CD4-positive, alpha-beta T cell (primary cell): ENCODE measurements at regions not wholly inside any gene's neighbourhood (a gene's known extent, or its start where the extent isn't known, plus 50 kb on each side); places are given as distances from the start of the nearest gene placed in this dataset.

Experiments used
- ATAC-seq: fragments of 200-7000 bp; cut with Tn5 transposase; one replicate; pipeline ENCODE4 v1.10.0; 2022; ENCODE audit warnings: mild to moderate bottlenecking; ENCODE audit not compliant: poor library complexity
- CTCF ChIA-PET: fragments of 350-600 bp; sonication (Branson Sonifier 250); formaldehyde crosslinking; loops from one replicate; lab custom pipeline; 2021; ENCODE audit warnings: antibody characterized with exemption, inconsistent platforms; lab: Charles Lee
- POLR2A ChIA-PET: fragments of 350-600 bp; sonication (Branson Sonifier 250); formaldehyde crosslinking; loops from one replicate; lab custom pipeline; 2021; ENCODE audit warnings: antibody characterized with exemption, inconsistent platforms; lab: Charles Lee
- DNase-seq, 14 experiments: peaks; one replicate each; pipeline ENCODE4 v3.0.0-alpha.2; 2013 to 2020; ENCODE audit warnings: mixed read lengths in 2 of 14
- H3K27ac ChIP-seq, 2 donors: one replicate each; pipeline versions ENCODE4 v1.5.1 to v1.7.0; 2013; ENCODE audit warnings: low read length in 2 of 2, low read depth in 1 of 2, mild to moderate bottlenecking in 1 of 2
- H3K27me3 ChIP-seq, 2 experiments: 1 replicate in 1 of 2; 2 replicates in 1 of 2; pipeline versions ENCODE4 v1.6.1 to v1.7.0; 2013; ENCODE audit warnings: low read length in 2 of 2, control low read depth in 1 of 2, mild to moderate bottlenecking in 1 of 2, moderate library complexity in 1 of 2; ENCODE audit not compliant: insufficient read depth in 2 of 2, control insufficient read depth in 1 of 2
- H3K36me3 ChIP-seq: one replicate; pipeline ENCODE4 v1.6.1; 2013; ENCODE audit warnings: low read length, control low read depth; ENCODE audit not compliant: insufficient read depth
- H3K4me1 ChIP-seq: one replicate; pipeline ENCODE4 v1.6.1; 2013; ENCODE audit warnings: low read length, control low read depth; ENCODE audit not compliant: insufficient read depth
- H3K4me3 ChIP-seq: one replicate; pipeline ENCODE4 v1.5.1; 2013; ENCODE audit warnings: mild to moderate bottlenecking, low read length, moderate library complexity
- H3K9me3 ChIP-seq, 2 experiments: 1 replicate in 1 of 2; 2 replicates in 1 of 2; pipeline versions ENCODE4 v1.6.1 to v1.7.0; 2013; ENCODE audit warnings: low read length in 2 of 2, mild to moderate bottlenecking in 2 of 2, control low read depth in 1 of 2, moderate library complexity in 1 of 2; ENCODE audit not compliant: control insufficient read depth in 1 of 2, insufficient read depth in 1 of 2
- H3K27ac Mint-ChIP-seq: one replicate; pipeline ENCODE4 v1.8.0; 2020; ENCODE audit warnings: mixed read lengths
- H3K27me3 Mint-ChIP-seq: one replicate; pipeline ENCODE4 v1.8.0; 2021; ENCODE audit warnings: mixed read lengths
- H3K36me3 Mint-ChIP-seq: one replicate; pipeline ENCODE4 v1.8.0; 2021; ENCODE audit warnings: low read depth, mixed read lengths
- H3K4me1 Mint-ChIP-seq: one replicate; pipeline ENCODE4 v1.8.0; 2021; ENCODE audit warnings: low read depth, mixed read lengths
- H3K4me3 Mint-ChIP-seq: one replicate; pipeline ENCODE4 v1.8.0; 2020; ENCODE audit warnings: mild to moderate bottlenecking, mixed read lengths
- H3K9me3 Mint-ChIP-seq: one replicate; pipeline ENCODE4 v1.8.0; 2020; ENCODE audit warnings: mixed read lengths
- CTCF ChIP-seq: fragments of 200-600 bp; IDR thresholded peaks from one replicate; pipeline ENCODE4 v1.8.0; 2022; ENCODE audit warnings: antibody characterized with exemption, mild to moderate bottlenecking
- intact Hi-C, 2 experiments: fragments of 100-400 bp; cut with DNase I in 1 of 2; cut with micrococcal nuclease in 1 of 2; formaldehyde crosslinking; loops; one replicate each; pipeline versions ENCODE4 v1.15.1 to v1.9.0; 2023 to 2025; cut with DNase I, micrococcal nuclease

GRCh38 chr3:109480014-109480413 is 142.7 kb upstream of the DPPA4 start:
- H3K9me3 ChIP-seq = no peaks in the 10 kb centered on the region
- Mint-ChIP-seq H3K4me3 (no peak overlapping the region), H3K27ac (no peak overlapping the region), H3K27me3 (peaks cover 3% of the 10 kb centered on the region), H3K9me3 (no peaks in the 10 kb centered on the region), H3K36me3 (no peaks in the 10 kb centered on the region), H3K4me1 (no peaks in the 10 kb centered on the region)
- ATAC-seq (no peak), DNase-seq (no peak)
- no peak overlapping the region for H3K27ac ChIP-seq
- H3K4me3 ChIP-seq = no peak overlapping the region
- H3K27me3 ChIP-seq = no peaks in the 10 kb centered on the region
- no peaks in the 10 kb centered on the region for H3K36me3 ChIP-seq
- H3K4me1 ChIP-seq = no peaks in the 10 kb centered on the region
- TF ChIP-seq CTCF = no peak
- POLR2A ChIA-PET = no interaction called here
- CTCF ChIA-PET = no interaction called here
- intact Hi-C loops = no loop called here

- Mint-ChIP-seq H3K27me3 (peaks cover 3% of the 10 kb centered on the region), H3K4me3 (no peak overlapping the region), H3K27ac (no peak overlapping the region), H3K36me3 (no peaks in the 10 kb centered on the region), H3K9me3 (no peaks in the 10 kb centered on the region), H3K4me1 (no peaks in the 10 kb centered on the region)
- TF ChIP-seq CTCF = no peak
- Histone ChIP-seq H3K4me3 (no peak overlapping the region), H3K9me3 (peaks cover 0 to 4% of the 10 kb centered on the region in 2 experiments), H3K36me3 (no peaks in the 10 kb centered on the region), H3K27ac (no peak overlapping the region), H3K4me1 (no peaks in the 10 kb centered on the region), H3K27me3 (no peaks in the 10 kb centered on the region)
- CTCF ChIA-PET = no interaction called here
- intact Hi-C loops = no loop called here
- no peak for DNase-seq
- no peak for ATAC-seq
- POLR2A ChIA-PET = no interaction called here
These were observed 141.3 kb upstream of the DPPA4 start for GRCh38 chr3:109478614-109479013.

GRCh38 chr3:109460961-109461360 is 123.6 kb upstream of the DPPA4 start:
- no peak for TF ChIP-seq CTCF
- POLR2A ChIA-PET = no interaction called here
- DNase-seq = no peak

More at GRCh38 chr3:109460961-109461360, 123.6 kb upstream of the DPPA4 start:
- H3K36me3 Mint-ChIP-seq = no peaks in the 10 kb centered on the region
- peaks cover 4% of the 10 kb centered on the region for H3K27me3 Mint-ChIP-seq
- H3K4me1 Mint-ChIP-seq = no peaks in the 10 kb centered on the region
- Histone ChIP-seq H3K27me3 (no peaks in the 10 kb centered on the region), H3K4me1 (no peaks in the 10 kb centered on the region), H3K4me3 (no peak overlapping the region), H3K36me3 (no peaks in the 10 kb centered on the region), H3K27ac (no peak overlapping the region), H3K9me3 (no peaks in the 10 kb centered on the region)
- H3K27ac Mint-ChIP-seq = no peak overlapping the region
- no peak for ATAC-seq
- intact Hi-C loops = no loop called here
- H3K4me3 Mint-ChIP-seq = no peak overlapping the region
- peaks cover 2% of the 10 kb centered on the region for H3K9me3 Mint-ChIP-seq
- CTCF ChIA-PET = no interaction called here
